Ishikawa (cell line): ENCODE measurements at regions not wholly inside any gene's neighbourhood (a gene's known extent, or its start where the extent isn't known, plus 50 kb on each side); places are given as distances from the start of the nearest gene placed in this dataset.

Source experiments
- CEBPB ChIP-seq: IDR thresholded peaks from 2 replicates; pipeline ENCODE4 v1.6.1; 2012
- CREB1 ChIP-seq: IDR thresholded peaks from 2 replicates; pipeline ENCODE4 v1.6.1; 2012; ENCODE audit warnings: low read depth
- EGR1 ChIP-seq: IDR thresholded peaks from 2 replicates; pipeline ENCODE4 v1.6.1; 2012
- EP300 ChIP-seq: IDR thresholded peaks from 2 replicates; pipeline ENCODE4 v1.6.1; 2012; ENCODE audit warnings: borderline replicate concordance
- FOXM1 ChIP-seq: IDR thresholded peaks from 2 replicates; pipeline ENCODE4 v1.6.1; 2012; ENCODE audit warnings: low read depth, borderline replicate concordance
- MAX ChIP-seq: IDR thresholded peaks from 2 replicates; pipeline ENCODE4 v1.6.1; 2012
- NFIC ChIP-seq: IDR thresholded peaks from 2 replicates; pipeline ENCODE4 v1.6.1; 2012
- RAD21 ChIP-seq: IDR thresholded peaks from 2 replicates; pipeline ENCODE4 v1.6.1; 2012; ENCODE audit warnings: low read depth
- REST ChIP-seq: IDR thresholded peaks from 2 replicates; pipeline ENCODE4 v1.6.1; 2012; ENCODE audit warnings: low read depth, mild to moderate bottlenecking
- TAF1 ChIP-seq: IDR thresholded peaks from 2 replicates; pipeline ENCODE4 v1.6.1; 2012; ENCODE audit warnings: low read depth, mild to moderate bottlenecking
- TEAD4 ChIP-seq: IDR thresholded peaks from 2 replicates; pipeline ENCODE4 v1.6.1; 2012
- YY1 ChIP-seq: IDR thresholded peaks from 2 replicates; pipeline ENCODE4 v1.6.1; 2012; ENCODE audit warnings: low read depth
- ZBTB7A ChIP-seq: IDR thresholded peaks from 2 replicates; pipeline ENCODE4 v1.6.1; 2012; ENCODE audit warnings: low read depth
- TF ChIP-seq, protein P1 (sequence below): IDR thresholded peaks from 2 replicates; pipeline ENCODE4 v1.6.1; 2012

GRCh38 chr14:101191721-101192660 lies 288.5 kb upstream of the RTL1 start:
- TF ChIP-seq TAF1 (no peak), MAX (no peak), EP300 (no peak), FOXM1 (no peak), REST (no peak), NFIC (no peak), ZBTB7A (no peak), EGR1 (no peak), CEBPB (no peak), CREB1 (no peak), YY1 (no peak), RAD21 (no peak), TEAD4 (no peak)
- TF ChIP-seq, protein P1, sequence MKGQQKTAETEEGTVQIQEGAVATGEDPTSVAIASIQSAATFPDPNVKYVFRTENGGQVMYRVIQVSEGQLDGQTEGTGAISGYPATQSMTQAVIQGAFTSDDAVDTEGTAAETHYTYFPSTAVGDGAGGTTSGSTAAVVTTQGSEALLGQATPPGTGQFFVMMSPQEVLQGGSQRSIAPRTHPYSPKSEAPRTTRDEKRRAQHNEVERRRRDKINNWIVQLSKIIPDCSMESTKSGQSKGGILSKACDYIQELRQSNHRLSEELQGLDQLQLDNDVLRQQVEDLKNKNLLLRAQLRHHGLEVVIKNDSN = no peak
